Lung (tissue), 11 donors: ENCODE measurements at regions not wholly inside any gene's neighbourhood (a gene's known extent, or its start where the extent isn't known, plus 50 kb on each side); places are given as distances from the start of the nearest gene placed in this dataset.

ENCODE experiments used
- ATAC-seq: fragments of 200-7000 bp; cut with Tn5 transposase; one replicate; pipeline ENCODE4 v1.9.1; 2020; ENCODE audit warnings: moderate number of reproducible peaks; ENCODE audit not compliant: insufficient read depth, low FRiP score
- DNase-seq, 3 donors: peaks; one replicate each; pipeline ENCODE4 v3.0.0-alpha.2; 2013 to 2017
- H3K27ac ChIP-seq, 2 donors: one replicate each; pipeline ENCODE4 v1.5.1; 2013; ENCODE audit warnings: mild to moderate bottlenecking in 2 of 2, moderate library complexity in 2 of 2, control low read depth in 1 of 2, inconsistent platforms in 1 of 2, low read depth in 1 of 2, low read length in 1 of 2
- H3K27me3 ChIP-seq, 3 donors: one replicate each; pipeline ENCODE4 v1.5.1; 2013; ENCODE audit warnings: low read length in 2 of 3; ENCODE audit not compliant: control insufficient read depth in 3 of 3, insufficient read depth in 3 of 3
- H3K36me3 ChIP-seq, 4 donors: one replicate each; pipeline ENCODE4 v1.5.1; 2013; ENCODE audit warnings: low read length in 4 of 4, mild to moderate bottlenecking in 1 of 4, moderate library complexity in 1 of 4; ENCODE audit not compliant: control insufficient read depth in 4 of 4, insufficient read depth in 4 of 4
- H3K4me1 ChIP-seq, 5 donors: one replicate each; pipeline ENCODE4 v1.5.1; 2013; ENCODE audit warnings: low read length in 5 of 5, mild to moderate bottlenecking in 2 of 5, moderate library complexity in 1 of 5; ENCODE audit not compliant: control insufficient read depth in 5 of 5, insufficient read depth in 5 of 5
- H3K4me3 ChIP-seq: one replicate; pipeline ENCODE4 v1.5.1; 2013; ENCODE audit warnings: mild to moderate bottlenecking, control low read depth, moderate library complexity
- H3K9ac ChIP-seq, 2 donors: one replicate each; pipeline ENCODE4 v1.5.1; 2013; ENCODE audit warnings: low read length in 2 of 2, control low read depth in 1 of 2; ENCODE audit not compliant: insufficient read depth in 1 of 2
- H3K9me3 ChIP-seq, 4 donors: one replicate each; pipeline ENCODE4 v1.5.1; 2013; ENCODE audit warnings: low read length in 3 of 4, mild to moderate bottlenecking in 1 of 4, moderate library complexity in 1 of 4; ENCODE audit not compliant: control insufficient read depth in 4 of 4, insufficient read depth in 3 of 4
- CTCF ChIP-seq: IDR thresholded peaks from 2 replicates; pipeline ENCODE4 v1.5.1; 2012; ENCODE audit warnings: mild to moderate bottlenecking; ENCODE audit errors: control extremely low read depth, extremely low read depth
- WGBS, 2 donors: extraction: QIAGEN DNeasy Blood & Tissue Kit; methylation state at CpG; one replicate each; pipeline ENCODE4 v1.1.7; 2013; 5-methylcytosine and 5-hydroxymethylcytosine counted together
- donor health status: control.
- donor health status: control.
- donor health status: Bipolar disorder and iron deficiency.
- donor health status: healthy.
- donor health status: DM: yes; HTN: yes; CAD: no.

- Histone ChIP-seq H3K4me1 (peaks cover 0 to 22% (median 13%) of the 10 kb centered on the region in 5 donors), H3K9me3 (no peaks in the 10 kb centered on the region), H3K27me3 (no peaks in the 10 kb centered on the region), H3K9ac (no peak overlapping the region), H3K27ac (peak overlapping the region; percentile 12 to 60), H3K36me3 (no peaks in the 10 kb centered on the region), H3K4me3 (no peak overlapping the region)
- peak; percentile 44 to 74 (median 51) for DNase-seq
- WGBS, 2 donors = 18 to 44% methylated on average over 9 of the region's 9 CpGs
- ATAC-seq = peak; percentile 6
- no peak for TF ChIP-seq CTCF
Observed at GRCh38 chr1:59083946-59084865, 212.7 kb upstream of the FGGY start.

- no peak for ATAC-seq
- no peak for TF ChIP-seq CTCF
Observed at GRCh38 chr1:59085101-59085500, 211.8 kb upstream of the FGGY start.

GRCh38 chr1:59089036-59089798 lies 207.7 kb upstream of the FGGY start:
- no peak for TF ChIP-seq CTCF
- Histone ChIP-seq H3K27ac (no peak overlapping the region), H3K9ac (no peak overlapping the region), H3K36me3 (no peaks in the 10 kb centered on the region), H3K4me3 (no peak overlapping the region), H3K9me3 (no peaks in the 10 kb centered on the region), H3K4me1 (peaks cover 0 to 4% (median 0%) of the 10 kb centered on the region in 5 donors), H3K27me3 (no peaks in the 10 kb centered on the region)
- 91 to 94% methylated on average over 4 of the region's 4 CpGs for WGBS, 2 donors
- DNase-seq (no peak), ATAC-seq (no peak)

More at GRCh38 chr1:59085101-59085500, 211.8 kb upstream of the FGGY start:
- no peak overlapping the region for H3K9ac ChIP-seq
- peaks cover 0 to 13% (median 4%) of the 10 kb centered on the region in 5 donors for H3K4me1 ChIP-seq
- no peak overlapping the region for H3K27ac ChIP-seq
- no peaks in the 10 kb centered on the region for H3K27me3 ChIP-seq
- H3K4me3 ChIP-seq = no peak overlapping the region
- H3K36me3 ChIP-seq = no peaks in the 10 kb centered on the region
- DNase-seq = no peak
- no peaks in the 10 kb centered on the region for H3K9me3 ChIP-seq
- WGBS, 2 donors = 87% methylated on average over 3 of the region's 3 CpGs
